LNCaP clone FGC (cell line): ENCODE measurements at regions not wholly inside any gene's neighbourhood (a gene's known extent, or its start where the extent isn't known, plus 50 kb on each side); places are given as distances from the start of the nearest gene placed in this dataset.
"Not testable (repeated sequence)": the region's sequence is repeated elsewhere in the genome, so short reads cannot be mapped to it uniquely, and the experiment has no call there.

Experiments
- DNase-seq: peaks from one replicate; pipeline ENCODE4 v3.0.0-alpha.2; 2011; ENCODE audit warnings: low read depth
- H3K4me3 ChIP-seq: 2 replicates; pipeline ENCODE4 v1.5.1; 2011; ENCODE audit warnings: mild to moderate bottlenecking, low read depth, low read length, control low read depth
- TF ChIP-seq, protein P1 (sequence below): IDR thresholded peaks from 2 replicates; pipeline ENCODE4 v1.5.1; 2012; ENCODE audit warnings: mild to moderate bottlenecking; ENCODE audit not compliant: control insufficient read depth, insufficient read depth; ENCODE audit errors: extremely low read depth

DNA sequence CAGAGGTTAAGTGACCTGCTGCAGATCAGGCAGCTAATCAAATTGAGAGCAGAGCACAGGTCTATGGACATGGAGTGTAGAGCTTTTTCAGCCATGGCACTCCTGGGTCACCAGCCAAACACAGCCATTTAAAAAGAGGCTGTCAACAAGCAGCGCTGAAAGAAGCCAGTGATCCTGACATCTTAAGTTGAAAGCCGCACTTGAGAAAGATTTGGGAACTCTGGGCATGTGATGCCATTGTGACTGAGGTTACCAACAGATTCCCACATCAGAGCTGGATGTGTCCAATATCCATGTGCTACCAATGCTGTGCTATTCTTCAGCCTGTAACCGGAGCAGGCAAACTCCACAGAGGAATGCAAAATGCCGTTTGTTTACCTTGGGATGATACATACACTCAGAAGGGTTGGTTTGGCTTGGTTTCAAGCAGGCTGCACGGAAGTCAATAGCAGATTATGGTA lies 56.2 kb upstream of the ABLIM1 start:
- peak; percentile 83 for DNase-seq
- TF ChIP-seq, protein P1, sequence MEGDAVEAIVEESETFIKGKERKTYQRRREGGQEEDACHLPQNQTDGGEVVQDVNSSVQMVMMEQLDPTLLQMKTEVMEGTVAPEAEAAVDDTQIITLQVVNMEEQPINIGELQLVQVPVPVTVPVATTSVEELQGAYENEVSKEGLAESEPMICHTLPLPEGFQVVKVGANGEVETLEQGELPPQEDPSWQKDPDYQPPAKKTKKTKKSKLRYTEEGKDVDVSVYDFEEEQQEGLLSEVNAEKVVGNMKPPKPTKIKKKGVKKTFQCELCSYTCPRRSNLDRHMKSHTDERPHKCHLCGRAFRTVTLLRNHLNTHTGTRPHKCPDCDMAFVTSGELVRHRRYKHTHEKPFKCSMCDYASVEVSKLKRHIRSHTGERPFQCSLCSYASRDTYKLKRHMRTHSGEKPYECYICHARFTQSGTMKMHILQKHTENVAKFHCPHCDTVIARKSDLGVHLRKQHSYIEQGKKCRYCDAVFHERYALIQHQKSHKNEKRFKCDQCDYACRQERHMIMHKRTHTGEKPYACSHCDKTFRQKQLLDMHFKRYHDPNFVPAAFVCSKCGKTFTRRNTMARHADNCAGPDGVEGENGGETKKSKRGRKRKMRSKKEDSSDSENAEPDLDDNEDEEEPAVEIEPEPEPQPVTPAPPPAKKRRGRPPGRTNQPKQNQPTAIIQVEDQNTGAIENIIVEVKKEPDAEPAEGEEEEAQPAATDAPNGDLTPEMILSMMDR: no peak
- no peak overlapping the region for H3K4me3 ChIP-seq

DNA sequence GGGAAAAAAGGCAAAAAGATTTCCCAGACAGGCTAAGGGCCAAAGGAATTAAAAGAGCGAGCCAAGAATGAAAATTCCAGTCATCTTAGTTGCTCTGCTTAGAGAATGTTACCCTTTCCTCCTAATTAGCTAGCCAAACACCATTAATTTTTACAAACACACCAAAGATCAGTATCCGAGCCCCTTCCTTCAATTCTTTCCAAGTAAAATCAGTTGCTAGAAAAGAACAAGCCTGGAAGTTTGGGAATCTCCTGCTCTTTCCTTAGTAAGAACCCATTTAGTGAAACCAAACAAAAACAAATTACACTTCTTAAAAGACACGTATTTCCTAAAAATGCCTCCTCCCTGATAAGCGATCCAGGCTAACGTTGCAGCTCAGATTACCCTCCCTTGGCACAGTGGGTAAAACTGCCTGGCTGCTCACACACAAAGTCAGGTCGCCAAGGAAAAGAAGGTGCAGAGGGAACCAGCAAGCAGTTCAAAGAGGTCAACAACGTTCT lies 57.1 kb upstream of the ABLIM1 start:
- TF ChIP-seq, protein P1: no peak
- DNase-seq: no peak
- no peak overlapping the region for H3K4me3 ChIP-seq

DNA sequence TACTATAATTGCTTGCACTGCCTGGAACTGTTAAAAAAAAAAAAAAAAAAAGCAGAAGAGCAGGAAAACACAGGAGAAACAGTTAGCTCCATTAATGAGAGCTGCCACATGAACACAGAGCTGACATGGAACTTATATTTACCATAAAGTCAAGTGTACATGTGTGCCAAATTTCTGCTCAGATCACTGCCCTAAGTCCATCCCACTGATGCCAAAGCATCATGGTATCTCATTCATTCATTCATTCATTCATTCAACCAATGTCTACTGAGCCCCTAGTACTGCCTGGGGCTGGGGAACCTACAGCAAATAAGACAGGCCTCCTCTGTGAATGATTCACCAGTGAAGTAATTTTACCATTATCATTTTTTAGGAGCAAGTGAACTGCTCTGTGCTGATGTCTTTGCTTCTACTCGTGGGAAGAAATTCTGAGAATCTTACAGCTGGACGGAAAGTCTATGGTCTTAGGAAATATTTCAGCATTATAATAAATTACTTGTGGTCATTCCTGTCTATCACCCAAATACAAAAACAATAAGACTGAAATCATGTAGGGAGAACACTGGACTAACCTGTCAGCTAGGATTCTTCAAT lies 58.8 kb upstream of the ABLIM1 start:
- no peak for DNase-seq
- TF ChIP-seq, protein P1: no peak

DNA sequence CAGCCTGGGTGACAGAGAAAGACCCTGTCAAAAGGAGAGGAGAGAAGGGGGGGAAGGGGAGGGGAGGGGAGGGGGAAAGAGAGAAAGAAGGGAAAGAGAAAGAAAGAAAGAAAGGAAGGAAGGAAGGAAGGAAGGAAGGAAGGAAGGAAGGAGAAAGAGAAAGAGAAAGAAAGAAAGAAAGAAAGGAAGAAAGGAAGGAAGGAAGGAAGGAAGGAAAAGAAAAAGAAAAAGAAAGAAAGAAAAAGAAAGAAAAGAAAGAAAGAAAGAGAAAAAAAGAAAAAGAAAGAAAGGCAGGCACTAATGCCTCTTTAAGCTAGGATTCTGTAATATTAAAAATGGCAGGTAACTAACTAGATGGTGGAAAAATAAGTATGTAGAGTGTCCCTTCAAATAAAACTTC lies 59.8 kb upstream of the ABLIM1 start:
- not testable (repeated sequence) for DNase-seq, H3K4me3 ChIP-seq

More for the DNA sequence above, 58.8 kb upstream of the ABLIM1 start:
- H3K4me3 ChIP-seq: no peak overlapping the region

DNA sequence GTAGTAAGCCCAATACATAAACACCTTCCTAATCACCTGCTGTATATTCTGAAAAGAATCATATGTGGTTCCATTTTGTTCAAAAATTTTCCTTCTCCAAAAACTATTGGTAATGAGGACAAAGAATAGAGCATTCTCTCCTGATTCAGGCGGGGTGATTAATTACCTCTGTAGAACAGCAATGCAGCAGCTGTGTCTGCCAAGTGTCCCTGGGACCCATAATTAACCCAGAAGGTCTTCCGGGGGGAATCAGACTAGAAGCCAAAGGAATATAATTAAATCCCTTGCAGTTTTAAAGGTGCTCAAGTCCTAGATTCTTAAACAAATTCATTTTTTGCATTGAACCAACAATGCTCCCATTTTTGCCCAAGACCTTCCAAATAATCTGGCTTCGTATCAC lies 60.3 kb upstream of the ABLIM1 start:
- no peak overlapping the region for H3K4me3 ChIP-seq
- TF ChIP-seq, protein P1: no peak
- no peak for DNase-seq

DNA sequence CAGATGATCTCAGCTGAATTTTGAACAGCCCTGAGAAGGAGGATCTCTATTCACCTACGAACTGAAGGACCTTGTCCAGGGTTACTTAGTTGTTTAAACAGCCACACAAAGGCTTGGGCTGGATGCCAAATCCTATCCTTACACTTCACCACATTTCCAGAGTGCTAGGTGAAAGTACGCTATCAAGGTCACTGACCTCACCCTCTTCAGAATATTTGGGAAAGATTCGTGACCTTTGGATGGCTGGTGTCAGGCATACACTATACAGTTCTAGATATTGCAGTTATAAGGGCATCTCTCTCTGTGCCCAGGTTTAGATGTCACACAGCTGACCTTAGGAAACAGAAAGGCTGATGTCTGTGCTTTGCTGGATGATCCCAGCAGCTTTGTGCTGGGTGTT lies 61.2 kb upstream of the ABLIM1 start:
- TF ChIP-seq, protein P1: no peak
- peak; percentile 47 for DNase-seq

DNA sequence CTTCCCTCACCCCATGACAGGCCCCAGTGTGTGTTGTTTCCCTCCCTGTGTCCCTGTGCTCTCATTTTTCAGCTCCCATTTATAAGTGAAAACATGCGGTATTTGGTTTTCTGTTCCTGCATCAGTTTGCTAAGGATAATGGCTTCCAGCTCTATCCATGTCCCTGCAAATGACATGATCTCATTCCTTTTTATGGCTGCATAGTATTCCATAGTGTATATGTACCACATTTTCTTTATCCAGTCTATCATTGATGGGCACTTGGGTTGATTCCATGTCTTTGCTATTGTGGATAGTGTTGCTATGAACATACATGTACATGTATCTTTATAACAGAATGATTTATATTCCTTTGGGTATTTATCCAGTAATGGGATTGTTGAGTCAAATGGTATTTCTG lies 61.9 kb upstream of the ABLIM1 start:
- H3K4me3 ChIP-seq, DNase-seq: not testable (repeated sequence)

More for the DNA sequence above, 61.2 kb upstream of the ABLIM1 start:
- no peak overlapping the region for H3K4me3 ChIP-seq

DNA sequence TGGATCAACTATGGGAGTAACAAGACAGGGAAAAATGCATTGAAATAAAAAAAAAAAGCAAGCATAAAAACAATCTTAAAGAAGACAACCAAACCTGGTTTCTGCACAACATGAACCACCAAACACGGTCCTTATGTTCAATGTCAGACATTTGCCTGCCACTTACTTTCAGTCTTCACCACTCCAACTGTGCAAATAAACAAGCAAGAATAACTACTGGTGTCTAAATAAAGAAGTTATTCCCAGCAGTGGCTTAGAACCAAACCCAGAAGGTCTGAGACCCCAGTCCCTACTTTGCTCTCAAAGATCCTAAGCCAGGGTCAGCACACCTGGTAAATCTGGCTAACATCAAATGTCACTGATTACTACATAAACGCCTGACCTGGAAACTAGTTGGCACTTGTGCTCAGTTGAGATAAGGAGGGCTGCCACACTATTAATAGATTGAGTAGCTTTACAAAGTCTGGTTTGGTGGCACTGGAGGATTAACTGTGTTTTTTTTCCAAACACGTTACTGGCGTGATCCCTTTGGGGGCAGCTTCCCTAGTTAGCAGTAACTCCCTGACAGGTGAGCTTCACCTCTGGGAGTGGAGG lies 62.7 kb upstream of the ABLIM1 start:
- DNase-seq: no peak
- no peak overlapping the region for H3K4me3 ChIP-seq
- TF ChIP-seq, protein P1: no peak

DNA sequence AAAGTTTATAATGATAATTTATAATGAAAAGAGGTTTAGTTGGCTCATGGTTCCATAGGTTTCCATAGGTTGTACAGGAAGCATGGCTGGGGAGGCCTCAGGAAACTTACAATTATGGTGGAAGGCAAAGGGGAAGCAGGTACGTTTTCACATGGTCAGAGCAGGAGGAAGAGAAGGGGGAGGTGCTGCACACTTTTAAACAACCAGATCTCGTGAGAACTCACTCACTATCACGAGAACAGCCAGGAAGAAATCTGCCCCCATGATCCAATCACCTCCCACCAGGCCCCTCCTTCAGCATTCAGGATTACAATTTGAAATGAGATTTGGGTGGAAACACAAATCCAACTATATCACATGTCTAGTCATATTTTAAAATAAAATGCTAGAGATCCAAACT lies 64.1 kb upstream of the ABLIM1 start:
- H3K4me3 ChIP-seq, DNase-seq: not testable (repeated sequence)
